Astrocyte of the cerebellum (primary cell): ENCODE measurements at regions not wholly inside any gene's neighbourhood (a gene's known extent, or its start where the extent isn't known, plus 50 kb on each side); places are given as distances from the start of the nearest gene placed in this dataset.

ENCODE experiments used
- DNase-seq: peaks from one replicate; pipeline ENCODE4 v3.0.0-alpha.2; 2011; ENCODE audit warnings: low read depth
- H3K4me3 ChIP-seq: 2 replicates; pipeline ENCODE4 v1.5.1; 2011; ENCODE audit warnings: mild to moderate bottlenecking, low read depth, low read length, moderate library complexity
- CTCF ChIP-seq: IDR thresholded peaks from 2 replicates; pipeline ENCODE4 v1.5.1; 2012; ENCODE audit warnings: low read length, low read depth, moderate library complexity, mild to moderate bottlenecking; ENCODE audit errors: missing control alignments
- in situ Hi-C: cut with HindIII; loops from 2 replicates; pipeline ENCODE4 v1.10.0; 2017; ENCODE audit warnings: low sequenced_read_pairs

GRCh38 chr14:85402569-85403162 is 127.3 kb upstream of the FLRT2 start:
- H3K4me3 ChIP-seq, result no peak overlapping the region
- DNase-seq, result peak; percentile 22
- in situ Hi-C loops, result no loop called here
- TF ChIP-seq CTCF, result no peak

- no peak for DNase-seq
- TF ChIP-seq CTCF, result no peak
- in situ Hi-C loops, result no loop called here
- no peak overlapping the region for H3K4me3 ChIP-seq
Observed at GRCh38 chr14:85409481-85410210, 120.3 kb upstream of the FLRT2 start.

GRCh38 chr14:85412756-85413155 is 117.2 kb upstream of the FLRT2 start:
- in situ Hi-C loops, result no loop called here
- TF ChIP-seq CTCF, result no peak
- H3K4me3 ChIP-seq, result no peak overlapping the region
- DNase-seq, result no peak

GRCh38 chr14:85413836-85414526 is 116.0 kb upstream of the FLRT2 start:
- in situ Hi-C loops, result no loop called here
- DNase-seq, result no peak
- TF ChIP-seq CTCF, result no peak
- H3K4me3 ChIP-seq, result no peak overlapping the region

GRCh38 chr14:85415015-85415712 is 114.8 kb upstream of the FLRT2 start:
- peak; percentile 42 for DNase-seq
- in situ Hi-C loops, result no loop called here
- TF ChIP-seq CTCF, result peak; percentile 48
- no peak overlapping the region for H3K4me3 ChIP-seq

GRCh38 chr14:85416771-85417170 is 113.2 kb upstream of the FLRT2 start:
- in situ Hi-C loops, result no loop called here
- H3K4me3 ChIP-seq, result no peak overlapping the region
- peak; percentile 3 for DNase-seq
- TF ChIP-seq CTCF, result no peak
